Right hindlimb (tissue), 1 donor: ENCODE measurements at regions not wholly inside any gene's neighbourhood (a gene's known extent, or its start where the extent isn't known, plus 50 kb on each side); places are given as distances from the start of the nearest gene placed in this dataset.
"Not testable (repeated sequence)": the region's sequence is repeated elsewhere in the genome, so short reads cannot be mapped to it uniquely, and the experiment has no call there.

Source experiments
- DNase-seq: peaks from one replicate; pipeline ENCODE4 v3.0.0-alpha.2; 2018

DNA sequence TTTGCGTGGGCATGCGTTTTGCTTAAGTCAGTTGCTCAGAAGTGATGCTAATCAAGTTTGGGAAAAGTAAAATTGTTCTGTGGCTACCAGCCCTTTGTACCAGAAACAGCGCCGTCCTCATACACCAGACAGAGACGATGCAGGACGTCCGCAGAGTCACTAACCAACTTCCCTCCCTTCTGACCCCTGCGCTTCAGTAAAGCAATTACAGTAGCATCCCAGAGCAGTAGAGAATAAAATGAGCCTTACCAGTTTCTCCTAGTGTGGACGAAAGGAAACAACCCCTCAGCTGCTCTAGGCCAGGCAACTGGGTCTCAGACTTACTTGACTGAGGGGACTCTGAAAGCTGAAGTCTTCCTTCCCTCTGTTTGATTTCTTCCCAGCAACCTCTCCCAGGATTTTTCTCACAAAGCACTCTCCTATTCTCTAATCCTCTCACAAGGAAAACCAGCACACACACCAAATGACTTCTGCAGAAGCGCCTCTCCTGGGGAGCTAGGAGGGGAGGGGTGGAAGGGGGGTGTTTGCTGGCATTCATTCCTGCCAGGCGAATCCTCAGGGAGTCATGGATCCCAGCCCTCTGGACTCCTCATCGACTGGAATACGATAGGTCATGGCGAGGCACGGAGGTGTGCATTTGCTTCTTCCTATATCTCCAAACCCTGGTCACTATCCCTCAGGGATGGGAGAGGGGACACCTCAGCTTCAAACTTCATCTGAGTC, 56.0 kb upstream of the MID1 start:
- DNase-seq = no peak

DNA sequence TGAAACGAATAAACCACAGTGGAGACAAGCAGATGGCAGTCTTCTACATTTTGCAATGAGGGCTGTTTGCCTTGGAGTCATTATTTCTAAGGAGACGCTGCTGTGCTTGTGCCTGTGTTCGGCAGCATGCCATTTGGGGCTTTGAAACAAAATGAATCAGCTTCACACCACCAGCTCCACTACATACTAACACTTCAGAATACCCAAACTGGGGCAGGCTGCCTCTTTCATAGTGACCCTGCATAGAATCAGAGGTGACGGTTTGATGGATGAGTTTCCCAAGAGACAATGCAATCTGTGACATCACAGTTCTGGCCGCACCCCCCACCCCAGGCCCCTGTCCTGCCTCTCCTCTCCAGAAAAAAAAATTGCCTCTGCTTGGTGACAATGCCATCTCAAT, 57.1 kb upstream of the MID1 start:
- no peak for DNase-seq

GRCh38 chrX:10679387-10679786, 59.0 kb upstream of the MID1 start:
- DNase-seq = no peak

DNA sequence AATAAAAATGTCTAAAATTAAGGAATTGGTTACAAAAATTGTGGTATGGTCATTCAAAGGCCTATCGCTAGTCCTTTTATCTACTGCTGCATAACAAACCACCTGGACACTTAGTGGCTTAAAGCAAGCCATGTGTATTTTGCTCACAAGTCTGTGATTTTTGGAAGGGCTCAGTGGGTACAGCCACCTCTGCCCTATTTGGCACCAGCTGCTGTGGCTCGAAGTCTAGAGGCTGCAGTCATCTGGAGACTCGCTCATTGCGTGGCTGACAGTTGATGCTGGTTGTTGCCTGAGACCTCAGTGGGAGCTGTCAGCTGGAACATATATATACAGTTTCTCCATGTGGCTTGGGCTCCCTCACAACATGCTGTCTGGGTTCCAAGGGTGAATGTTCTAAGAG, 60.8 kb upstream of the MID1 start:
- DNase-seq = no peak

DNA sequence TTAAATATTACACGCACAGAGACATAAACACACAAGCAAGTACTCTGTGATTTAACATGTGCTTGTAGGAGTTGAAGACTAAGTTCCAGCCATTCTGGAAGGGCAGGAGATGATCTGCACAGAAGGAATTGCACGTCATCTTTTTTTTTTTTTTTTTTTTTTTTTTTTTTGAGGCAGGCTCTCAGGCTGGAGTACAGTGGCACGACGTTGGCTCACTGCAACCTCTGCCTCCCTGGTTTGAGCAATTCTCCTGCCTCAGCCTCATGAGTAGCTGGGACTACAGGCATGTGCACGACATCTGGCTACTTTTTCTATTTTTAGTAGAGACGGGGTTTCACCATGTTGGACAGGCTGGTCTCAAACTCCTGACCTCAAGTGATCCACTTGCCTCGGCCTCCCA, 63.2 kb upstream of the MID1 start:
- DNase-seq = not testable (repeated sequence)

GRCh38 chrX:10685923-10686595, 65.7 kb upstream of the MID1 start:
- no peak for DNase-seq

GRCh38 chrX:10691751-10692150, 71.4 kb upstream of the MID1 start:
- DNase-seq = not testable (repeated sequence)

DNA sequence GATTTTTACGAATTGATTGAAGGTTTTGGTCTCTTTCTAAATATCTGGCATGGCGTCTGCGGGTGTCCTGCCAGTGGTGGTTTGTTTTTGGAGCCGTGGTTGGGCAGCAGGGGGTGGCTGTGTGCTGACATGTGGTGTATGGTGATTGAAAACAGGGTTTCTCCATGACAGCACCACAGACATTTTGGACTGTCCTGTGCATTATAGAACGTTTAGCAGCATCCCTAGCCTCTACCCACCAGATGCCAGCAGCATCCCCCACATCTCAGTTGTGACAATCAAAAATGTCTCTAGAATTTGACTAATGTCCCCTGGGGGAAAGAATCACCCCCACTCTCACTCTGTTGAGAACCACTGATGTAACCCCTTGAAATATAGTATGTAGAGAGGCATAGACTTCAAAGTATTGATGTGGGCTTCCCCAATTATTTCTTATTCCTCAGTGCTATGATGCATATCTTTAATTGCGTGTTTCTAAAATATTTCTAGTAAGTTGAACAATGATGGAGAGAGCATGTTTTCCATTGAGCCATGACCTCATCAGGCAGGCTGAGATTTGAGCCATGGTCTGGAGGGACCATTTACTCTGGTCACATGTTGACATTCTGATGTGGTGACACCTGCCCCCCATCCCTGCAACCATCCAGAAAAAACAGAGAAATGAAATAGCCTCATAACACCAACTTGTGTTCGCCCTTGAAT, 77.4 kb upstream of the MID1 start:
- peak; percentile 21 for DNase-seq

DNA sequence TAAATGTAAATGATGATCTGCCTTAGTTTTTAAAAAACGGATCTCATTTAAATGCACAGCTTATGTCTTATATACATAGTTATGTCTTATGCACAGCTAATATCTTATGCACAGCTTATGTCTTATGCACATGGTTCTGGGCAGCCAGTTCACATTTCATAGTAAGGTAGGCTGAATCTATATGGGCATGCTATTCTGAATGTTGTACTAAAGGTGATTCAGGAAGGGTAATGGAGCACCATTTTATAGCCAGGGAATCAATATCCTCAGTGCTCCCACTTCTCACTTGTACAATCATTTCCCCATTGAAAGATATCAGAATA, 77.9 kb upstream of the MID1 start:
- DNase-seq = no peak

GRCh38 chrX:10702031-10702430, 81.6 kb upstream of the MID1 start:
- DNase-seq = no peak

DNA sequence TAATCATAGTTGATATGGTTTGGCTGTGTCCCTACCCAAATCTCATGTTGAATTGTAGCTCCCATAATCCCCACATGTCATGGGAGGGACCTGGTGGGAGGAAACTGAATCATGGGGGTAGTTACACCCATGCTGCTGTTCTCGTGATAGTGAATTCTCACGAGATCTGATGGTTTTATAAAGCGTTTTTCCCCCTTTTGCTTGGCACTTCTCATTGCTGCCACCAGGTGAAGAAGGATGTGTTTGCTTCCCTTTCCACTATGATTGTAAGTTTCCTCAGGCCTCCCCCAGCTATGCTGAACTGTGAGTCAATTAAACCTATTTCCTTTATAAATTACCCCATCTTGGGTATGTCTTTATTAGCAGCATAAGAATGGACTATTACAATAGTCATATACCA, 86.0 kb upstream of the MID1 start:
- not testable (repeated sequence) for DNase-seq

GRCh38 chrX:10707773-10708172, 87.4 kb upstream of the MID1 start:
- no peak for DNase-seq

- DNase-seq = no peak
Observed at GRCh38 chrX:10709276-10709675, 88.9 kb upstream of the MID1 start.

DNA sequence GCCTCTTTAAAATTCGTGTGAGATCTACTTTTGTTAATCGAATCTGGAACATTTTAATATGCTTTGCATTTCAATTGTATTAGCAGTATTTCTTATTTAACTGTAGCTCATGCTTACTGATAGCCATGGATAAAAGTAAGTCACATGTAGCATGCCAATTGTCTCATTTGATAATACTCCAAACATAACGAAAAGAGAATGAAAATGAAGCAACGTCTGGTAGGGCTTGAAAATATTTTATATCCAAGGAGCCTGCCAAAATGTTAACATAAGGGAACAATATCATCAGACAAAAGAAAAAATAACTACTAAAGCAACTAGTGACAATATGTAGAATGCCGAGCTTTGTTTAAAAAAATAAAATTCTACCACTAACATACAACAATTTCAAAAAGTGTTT, 94.1 kb upstream of the MID1 start:
- DNase-seq = no peak

DNA sequence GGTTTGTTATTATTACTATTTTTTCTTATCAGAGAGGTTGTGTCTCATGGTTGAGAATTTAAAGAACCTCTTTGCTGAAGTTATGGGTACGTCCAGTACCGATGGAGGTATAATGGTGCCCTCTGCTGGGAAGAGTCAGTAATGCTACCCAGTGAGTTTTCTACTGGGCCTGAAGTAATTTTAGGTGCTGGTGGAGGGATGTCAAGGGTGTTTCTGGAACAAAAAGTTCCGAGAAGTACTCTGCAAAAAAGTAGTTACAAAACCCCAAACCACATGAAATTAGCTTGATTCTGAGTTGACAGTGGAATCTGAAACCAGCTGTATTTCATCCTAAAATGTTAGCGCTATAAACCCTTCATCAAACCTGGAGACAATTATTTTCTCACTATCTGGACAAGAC, 102.5 kb upstream of the MID1 start:
- DNase-seq = peak; percentile 71

GRCh38 chrX:10725071-10725470, 104.7 kb upstream of the MID1 start:
- DNase-seq = no peak

DNA sequence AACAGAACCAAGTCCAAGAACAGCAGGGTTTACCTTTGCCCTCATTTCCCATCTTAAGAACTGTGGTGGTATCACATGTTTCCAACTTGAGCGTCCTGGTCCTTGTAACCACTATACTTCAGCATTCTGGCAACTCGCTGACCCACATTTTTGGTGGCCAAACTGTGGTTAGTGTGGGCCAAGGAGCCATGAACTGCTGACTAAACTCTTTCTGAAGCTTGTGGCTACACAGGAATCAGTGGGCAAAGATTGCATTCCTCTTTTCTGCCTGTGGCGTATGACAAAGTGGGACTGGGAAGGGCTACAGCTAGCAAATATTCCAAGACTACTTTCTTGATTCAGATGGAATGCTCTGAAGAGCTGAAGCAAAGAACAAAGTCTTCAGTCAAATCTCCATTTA, 106.3 kb upstream of the MID1 start:
- DNase-seq = peak; percentile 50

- no peak for DNase-seq
Observed at GRCh38 chrX:10728806-10729389, 108.5 kb upstream of the MID1 start.

DNA sequence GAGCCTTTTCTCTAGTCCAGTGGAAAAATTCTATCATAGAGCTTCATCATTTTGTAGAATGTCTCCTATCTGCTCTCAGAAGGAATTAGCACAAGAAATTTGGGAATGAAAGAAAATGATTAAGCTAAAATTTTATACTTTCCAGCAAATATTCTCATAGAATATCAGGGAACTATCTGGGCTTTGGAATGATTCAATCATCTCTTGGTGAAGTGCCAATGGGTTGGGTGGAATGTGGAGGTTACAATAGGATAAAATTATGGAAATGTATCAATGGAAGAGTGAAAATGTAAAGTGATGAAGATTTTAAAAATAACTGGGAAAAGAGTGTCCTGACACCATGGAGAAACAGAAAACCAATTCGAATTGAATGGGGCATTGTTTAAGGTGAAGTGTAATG, 119.0 kb upstream of the MID1 start:
- no peak for DNase-seq

GRCh38 chrX:10741003-10741402, 120.6 kb upstream of the MID1 start:
- no peak for DNase-seq

DNA sequence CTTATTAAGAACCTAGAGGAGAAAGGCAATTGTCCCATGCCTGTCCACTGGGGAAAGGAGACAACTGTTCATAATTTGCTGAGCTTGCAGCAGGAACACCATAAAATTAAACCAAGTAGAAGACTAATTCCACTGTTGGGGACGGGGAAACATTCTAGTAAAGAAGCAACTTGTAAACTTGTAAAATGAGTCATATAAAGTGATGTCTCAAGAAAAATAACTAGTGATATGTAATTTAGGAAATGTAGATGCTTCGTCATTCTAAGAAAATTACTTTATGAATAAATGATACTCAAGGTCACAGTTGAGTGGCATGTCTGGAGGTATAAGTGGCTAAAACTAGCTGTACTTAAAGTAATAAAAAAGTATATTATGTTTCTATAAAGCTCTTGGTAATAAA, 121.2 kb upstream of the MID1 start:
- DNase-seq = no peak

DNA sequence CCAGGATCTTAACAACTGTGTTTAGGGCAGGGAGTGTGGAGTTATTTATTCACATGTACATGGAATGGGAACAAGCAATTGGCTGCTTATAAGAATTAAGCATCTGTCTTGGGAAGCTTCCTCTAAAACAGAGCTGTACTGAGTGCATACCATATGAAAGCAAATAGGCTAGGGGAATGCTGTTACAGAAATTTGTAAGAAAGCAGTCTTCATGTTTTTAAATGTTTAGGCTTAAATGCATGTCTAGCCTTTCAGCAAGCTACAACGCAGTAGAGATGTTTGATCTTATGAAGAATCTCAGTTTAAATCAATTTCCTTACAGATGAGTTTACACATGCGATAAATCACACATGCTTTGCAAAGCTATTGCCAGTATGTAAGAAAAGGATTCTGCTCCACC, 123.1 kb upstream of the MID1 start:
- no peak for DNase-seq

- no peak for DNase-seq
Observed at GRCh38 chrX:10744007-10744406, 123.6 kb upstream of the MID1 start.

DNA sequence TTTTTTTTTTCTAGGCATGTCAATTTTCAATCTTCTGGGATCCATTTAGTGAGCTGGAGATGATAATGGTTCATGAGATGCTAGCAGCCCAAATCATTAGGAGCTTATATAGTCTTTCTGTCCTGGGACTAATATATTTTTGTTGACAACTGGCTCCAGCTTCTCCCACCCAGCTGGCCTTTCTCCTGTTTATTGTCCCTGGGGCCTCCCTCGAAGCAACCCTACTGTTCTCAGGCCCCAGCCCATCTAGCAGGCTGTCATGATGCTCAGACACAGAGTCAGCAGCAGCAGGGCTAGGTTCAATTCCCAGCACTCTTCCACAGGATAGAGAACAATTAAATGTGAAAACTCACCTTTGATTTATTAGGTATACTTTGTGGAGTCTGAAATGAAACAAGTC, 127.6 kb upstream of the MID1 start:
- peak; percentile 28 for DNase-seq
